H1 (cell line): ENCODE measurements at regions not wholly inside any gene's neighbourhood (a gene's known extent, or its start where the extent isn't known, plus 50 kb on each side); places are given as distances from the start of the nearest gene placed in this dataset.
A peak's percentile ranks its signal among the peaks of the same experiment; 100 is the strongest.

Experiments
- CTCF ChIA-PET: fragments of 300-600 bp; sonication (Branson Sonifier 250); formaldehyde crosslinking; loops from one replicate; lab custom pipeline; 2021; ENCODE audit not compliant: partially characterized antibody; lab: Charles Lee
- POLR2A ChIA-PET: fragments of 300-600 bp; sonication (Branson Sonifier 250); formaldehyde crosslinking; loops from one replicate; lab custom pipeline; 2021; ENCODE audit warnings: inconsistent platforms; ENCODE audit not compliant: partially characterized antibody; lab: Charles Lee
- DNase-seq, 2 experiments: peaks; one replicate each; pipeline versions ENCODE4 v3.0.0 to v3.0.0-alpha.2; 2010 to 2022; ENCODE audit warnings: low spot score in 2 of 2, low read depth in 1 of 2, mixed read lengths in 1 of 2
- FAIRE-seq: peaks from 2 replicates; lab custom pipeline; 2011; peaks lifted over from hg19 to GRCh38; lab: Jason Lieb, UNC
- H2AFZ ChIP-seq: 2 replicates; pipeline ENCODE4 v1.8.1; 2012; ENCODE audit warnings: low read length, inconsistent platforms
- H2AK5ac ChIP-seq: 2 replicates; pipeline ENCODE4 v1.6.1; 2013; ENCODE audit warnings: low read depth, low read length
- H2BK120ac ChIP-seq: replicated peaks from 2 replicates; pipeline ENCODE3; 2013; ENCODE audit warnings: low read depth, low read length, inconsistent platforms
- H2BK12ac ChIP-seq: 2 replicates; pipeline ENCODE4 v1.6.1; 2013; ENCODE audit warnings: low read depth, low read length
- H2BK15ac ChIP-seq: 2 replicates; pipeline ENCODE4 v1.6.1; 2013; ENCODE audit warnings: low read length
- H2BK20ac ChIP-seq: 2 replicates; pipeline ENCODE4 v1.6.1; 2013; ENCODE audit warnings: low read length
- H2BK5ac ChIP-seq: 2 replicates; pipeline ENCODE4 v1.6.1; 2013; ENCODE audit warnings: low read depth, low read length
- H3K14ac ChIP-seq: 2 replicates; pipeline ENCODE4 v1.6.1; 2013; ENCODE audit warnings: inconsistent platforms; ENCODE audit not compliant: insufficient read length
- H3K18ac ChIP-seq: 2 replicates; pipeline ENCODE4 v1.6.1; 2013; ENCODE audit warnings: low read length; ENCODE audit errors: extremely low read depth
- H3K23ac ChIP-seq: 2 replicates; pipeline ENCODE4 v1.6.1; 2013; ENCODE audit warnings: inconsistent platforms; ENCODE audit not compliant: insufficient read length
- H3K23me2 ChIP-seq: 2 replicates; pipeline ENCODE4 v1.6.1; 2013; ENCODE audit warnings: low read depth, low read length
- H3K27ac ChIP-seq: 2 replicates; pipeline ENCODE4 v1.6.1; 2011; ENCODE audit warnings: low read depth, low read length, inconsistent platforms
- H3K27me3 ChIP-seq, 4 experiments: replicated peaks in 1 of 4; 1 replicate in 1 of 4; 2 replicates in 3 of 4; pipeline versions ENCODE4 v1.6.1 to v1.8.1; 2011 to 2013; ENCODE audit warnings: low read length in 3 of 4, mild to moderate bottlenecking in 3 of 4, inconsistent platforms in 2 of 4, mixed read lengths in 2 of 4, moderate library complexity in 1 of 4; ENCODE audit not compliant: control insufficient read depth in 3 of 4, insufficient read depth in 3 of 4; ENCODE audit errors: extremely low read depth in 1 of 4
- H3K36me3 ChIP-seq, 4 experiments: 2 replicates each; pipeline versions ENCODE4 v1.6.1 to v1.8.1; 2011 to 2013; ENCODE audit warnings: mild to moderate bottlenecking in 4 of 4, low read length in 3 of 4, moderate library complexity in 2 of 4, control low read depth in 1 of 4, inconsistent platforms in 1 of 4; ENCODE audit not compliant: insufficient read depth in 4 of 4, control insufficient read depth in 2 of 4
- H3K4ac ChIP-seq: replicated peaks from 2 replicates; pipeline ENCODE3; 2013; ENCODE audit warnings: low read length, low read depth, mixed read lengths, inconsistent platforms; ENCODE audit not compliant: insufficient read length
- H3K4me1 ChIP-seq, 4 experiments: replicated peaks in 1 of 4; 1 replicate in 1 of 4; 2 replicates in 3 of 4; pipeline versions ENCODE4 v1.6.1 to v1.8.1; 2011 to 2013; ENCODE audit warnings: low read length in 3 of 4, inconsistent platforms in 2 of 4, mixed read lengths in 1 of 4; ENCODE audit not compliant: insufficient read depth in 4 of 4, control insufficient read depth in 3 of 4
- H3K4me2 ChIP-seq, 2 experiments: 2 replicates each; pipeline versions ENCODE4 v1.6.1 to v1.8.1; 2011 to 2013; ENCODE audit warnings: low read depth in 2 of 2, low read length in 2 of 2, control low read depth in 1 of 2, inconsistent platforms in 1 of 2, mild to moderate bottlenecking in 1 of 2; ENCODE audit not compliant: insufficient read depth in 1 of 2
- H3K4me3 ChIP-seq, 4 experiments: fragments of 200-600, 300-600 bp in 1 of 4; sonication (generic), shearing (Covaris generic), sonication (Bioruptor Twin) in 1 of 4; 2 replicates each; pipeline versions ENCODE4 v1.5.1 to v1.8.1; 2011 to 2016; ENCODE audit warnings: low read length in 4 of 4, low read depth in 3 of 4, control low read depth in 2 of 4, inconsistent platforms in 2 of 4, mild to moderate bottlenecking in 2 of 4, mixed read lengths in 1 of 4, moderate library complexity in 1 of 4; ENCODE audit not compliant: insufficient read depth in 2 of 4; ENCODE audit errors: extremely low read depth in 1 of 4
- H3K56ac ChIP-seq: replicated peaks from 2 replicates; pipeline ENCODE3; 2013; ENCODE audit warnings: low read depth, mild to moderate bottlenecking, mixed read lengths, low read length, inconsistent platforms; ENCODE audit not compliant: insufficient read length
- H3K79me1 ChIP-seq: 2 replicates; pipeline ENCODE4 v1.6.1; 2013; ENCODE audit warnings: low read depth, low read length, control low read depth
- H3K79me2 ChIP-seq, 2 experiments: 2 replicates each; pipeline versions ENCODE4 v1.6.1 to v1.8.1; 2012 to 2013; ENCODE audit warnings: low read length in 2 of 2, mild to moderate bottlenecking in 2 of 2, inconsistent platforms in 1 of 2; ENCODE audit not compliant: insufficient read depth in 2 of 2, control insufficient read depth in 1 of 2
- H3K9ac ChIP-seq, 4 experiments: replicated peaks in 1 of 4; 1 replicate in 1 of 4; 2 replicates in 3 of 4; pipeline versions ENCODE4 v1.6.1 to v1.8.1; 2011 to 2013; ENCODE audit warnings: low read depth in 3 of 4, low read length in 3 of 4, control low read depth in 2 of 4, mild to moderate bottlenecking in 2 of 4, moderate library complexity in 2 of 4, inconsistent platforms in 1 of 4; ENCODE audit errors: extremely low read depth in 1 of 4
- H3K9me3 ChIP-seq, 2 experiments: 2 replicates each; pipeline versions ENCODE4 v1.6.1 to v1.8.1; 2012 to 2013; ENCODE audit warnings: mild to moderate bottlenecking in 2 of 2, moderate library complexity in 2 of 2, control low read depth in 1 of 2, inconsistent platforms in 1 of 2, low read depth in 1 of 2, low read length in 1 of 2, mixed read lengths in 1 of 2; ENCODE audit not compliant: insufficient read depth in 2 of 2
- H4K20me1 ChIP-seq, 2 experiments: replicated peaks in 1 of 2; 2 replicates each; pipeline versions ENCODE3 to v1.8.1; 2011 to 2013; ENCODE audit warnings: inconsistent platforms in 2 of 2, low read length in 2 of 2, mild to moderate bottlenecking in 1 of 2; ENCODE audit not compliant: insufficient read depth in 2 of 2, control insufficient read depth in 1 of 2
- H4K5ac ChIP-seq: 2 replicates; pipeline ENCODE4 v1.6.1; 2013; ENCODE audit warnings: low read length, low read depth, mixed read lengths, inconsistent platforms; ENCODE audit not compliant: insufficient read length
- H4K8ac ChIP-seq: 2 replicates; pipeline ENCODE4 v1.8.0; 2013; ENCODE audit warnings: mild to moderate bottlenecking, moderate library complexity, low read length, inconsistent platforms; ENCODE audit not compliant: insufficient read depth; ENCODE audit errors: extremely low read depth
- H4K91ac ChIP-seq: replicated peaks from 2 replicates; pipeline ENCODE3; 2013; ENCODE audit warnings: low read length, mixed read lengths, inconsistent platforms; ENCODE audit not compliant: insufficient read length
- CEBPB ChIP-seq: IDR thresholded peaks from 2 replicates; pipeline ENCODE4 v1.6.1; 2012; ENCODE audit warnings: low read depth, low read length
- CHD2 ChIP-seq: IDR thresholded peaks from 2 replicates; pipeline ENCODE4 v1.6.1; 2012; ENCODE audit warnings: low read length, improper control_type of control experiment
- CTCF ChIP-seq, 3 experiments: IDR thresholded peaks; 1 replicate in 2 of 3; 2 replicates in 1 of 3; pipeline versions ENCODE4 v1.5.1 to v1.6.1; 2011; ENCODE audit warnings: low read length in 3 of 3, mild to moderate bottlenecking in 3 of 3, inconsistent platforms in 2 of 3, low read depth in 1 of 3, moderate library complexity in 1 of 3; ENCODE audit not compliant: insufficient read depth in 1 of 3; ENCODE audit errors: control extremely low read depth in 1 of 3
- EGR1 ChIP-seq: IDR thresholded peaks from 2 replicates; pipeline ENCODE4 v1.6.1; 2011; ENCODE audit warnings: low read depth, low read length, borderline replicate concordance
- JUN ChIP-seq: IDR thresholded peaks from 2 replicates; pipeline ENCODE4 v1.6.1; 2011; ENCODE audit warnings: low read depth, mild to moderate bottlenecking, improper control_type of control experiment, low read length
- PHF8 ChIP-seq: fragments of 200-600 bp; sonication (generic); conservative IDR thresholded peaks from 2 replicates; pipeline ENCODE4 v1.7.1; 2012; ENCODE audit warnings: low read depth, mild to moderate bottlenecking, inconsistent platforms, low read length, moderate library complexity
- POLR2A ChIP-seq, 2 experiments: IDR thresholded peaks; 1 replicate in 1 of 2; 2 replicates in 1 of 2; pipeline ENCODE4 v1.6.1; 2011; ENCODE audit warnings: low read depth in 2 of 2, low read length in 2 of 2, mild to moderate bottlenecking in 2 of 2; ENCODE audit errors: control extremely low read depth in 1 of 2
- RNF2 ChIP-seq: fragments of 200-900, 300-1000 bp; sonication (generic); IDR thresholded peaks from 2 replicates; pipeline ENCODE4 v1.7.1; 2016; ENCODE audit warnings: borderline replicate concordance, low read depth, mild to moderate bottlenecking, antibody characterized with exemption, low read length; ENCODE audit not compliant: poor library complexity, severe bottlenecking; ENCODE audit errors: missing control alignments
- SP4 ChIP-seq: IDR thresholded peaks from 2 replicates; pipeline ENCODE4 v1.6.1; 2012; ENCODE audit warnings: low read length, inconsistent platforms
- YY1 ChIP-seq: IDR thresholded peaks from 2 replicates; pipeline ENCODE4 v1.6.1; 2011; ENCODE audit warnings: low read depth, mild to moderate bottlenecking, low read length
- WGBS, 2 experiments: shearing (Covaris generic) in 1 of 2; methylation state at CpG; one replicate each; pipeline versions ENCODE4 v1.1.6 to v1.1.7; 2013 to 2015; ENCODE audit warnings: low lambda C conversion rate in 2 of 2, mixed read lengths in 2 of 2, inconsistent platforms in 1 of 2, low coverage in 1 of 2, missing lambda C conversion rate in 1 of 2; ENCODE audit not compliant: insufficient replicate concordance in 2 of 2, insufficient coverage in 1 of 2, insufficient read length in 1 of 2; ENCODE audit errors: extremely low coverage in 1 of 2, missing lambda C conversion rate in 1 of 2; 5-methylcytosine and 5-hydroxymethylcytosine counted together

DNA sequence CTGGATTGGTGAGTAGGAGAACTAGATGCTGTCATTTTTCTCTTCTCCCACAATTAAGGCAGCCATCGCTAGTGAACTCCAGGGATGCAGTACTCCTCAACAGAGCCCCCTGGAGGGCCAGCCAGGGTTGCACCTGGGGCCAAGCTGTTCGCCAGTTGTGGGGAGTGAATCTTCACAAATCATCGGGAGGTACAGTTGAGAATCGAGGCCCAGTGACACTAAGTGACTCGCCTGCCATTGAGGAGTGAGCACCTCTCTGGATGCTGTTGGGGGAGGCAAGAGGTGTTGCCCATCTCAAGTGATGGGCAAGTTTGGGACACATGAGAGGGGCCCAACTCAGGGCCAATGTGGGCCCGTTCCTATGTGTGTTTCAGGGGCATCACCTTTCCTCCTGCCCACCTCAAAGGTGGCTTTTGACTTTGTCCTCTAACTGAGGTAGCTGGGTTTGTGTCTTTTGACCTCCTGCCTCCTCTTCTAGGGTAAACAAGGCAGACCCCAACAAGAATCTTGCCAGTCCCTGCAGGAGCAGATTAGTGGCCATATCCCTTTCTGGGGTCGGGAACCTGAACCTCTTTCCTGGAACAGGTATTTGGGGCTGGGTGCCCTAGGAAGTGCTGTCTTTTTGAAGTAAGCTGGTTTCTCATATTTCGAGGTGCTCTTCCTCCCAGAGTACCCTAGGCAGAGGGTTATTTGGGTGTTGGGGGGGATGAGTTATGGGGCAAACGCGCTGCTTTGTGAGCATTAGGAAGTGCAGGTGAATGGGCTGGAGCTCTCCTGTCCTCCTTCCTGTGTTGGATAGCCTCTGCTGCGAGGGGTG, 181.2 kb downstream of the MACROH2A1 start:
- no peaks in the 10 kb centered on the region for H4K20me1 ChIP-seq
- H4K91ac ChIP-seq: no peak overlapping the region
- no peak overlapping the region for H3K14ac ChIP-seq
- H4K8ac ChIP-seq: no peak overlapping the region
- DNase-seq (peak in 1 of 2 experiments; percentile 61), FAIRE-seq (no peak)
- H3K9ac ChIP-seq: no peak overlapping the region
- no peak overlapping the region for H2AK5ac ChIP-seq
- no peak overlapping the region for H3K23ac ChIP-seq
- no peaks in the 10 kb centered on the region for H3K79me1 ChIP-seq
- H3K4ac ChIP-seq: no peak overlapping the region
- no peaks in the 10 kb centered on the region for H3K9me3 ChIP-seq
- POLR2A ChIA-PET: no interaction called here
- no peaks in the 10 kb centered on the region for H3K79me2 ChIP-seq
- peaks cover 0 to 3% (median 3%) of the 10 kb centered on the region in 4 experiments; a peak in 5 of 7 replicates for H3K4me1 ChIP-seq
- no peak overlapping the region for H2BK15ac ChIP-seq
- no peak overlapping the region for H4K5ac ChIP-seq
- H3K4me2 ChIP-seq: no peak overlapping the region
- H2BK120ac ChIP-seq: no peak overlapping the region
- H3K18ac ChIP-seq: no peak overlapping the region
- H3K23me2 ChIP-seq: no peaks in the 10 kb centered on the region
- no peak overlapping the region for H2BK12ac ChIP-seq
- no peak overlapping the region for H2BK5ac ChIP-seq
- no peak overlapping the region for H3K56ac ChIP-seq
- H3K36me3 ChIP-seq: no peaks in the 10 kb centered on the region
- H3K27me3 ChIP-seq: no peaks in the 10 kb centered on the region; a peak in 1 of 7 replicates
- 81% methylated on average over 10 of the region's 11 CpGs; no CpG with 5 or more reads in 1 of the 2 experiments for WGBS, 2 experiments
- no peak overlapping the region for H3K27ac ChIP-seq
- no peak overlapping the region for H2AFZ ChIP-seq
- H2BK20ac ChIP-seq: no peak overlapping the region
- no peak overlapping the region for H3K4me3 ChIP-seq
- CTCF ChIA-PET: interaction anchor here (0.7 to 3.5 kb wide), 12 partner anchors 9 to 109 kb away, joined by 3 to 19 read pairs (median 6); no protein-coding TSS in a partner anchor
- TF ChIP-seq CEBPB: no peak
- peak; percentile 42 to 46 (median 44) for TF ChIP-seq CTCF (IDR thresholded peaks at IDR 0.05; ENCODE audit: control extremely low read depth in 1 of 3, insufficient read depth in 1 of 3, low read depth in 1 of 3, low read length in 3 of 3)
- 0 out of 2 replicates have a peak, but pooled peaks have one; percentile 37 for TF ChIP-seq YY1
- TF ChIP-seq EGR1: no peak
- no peak for TF ChIP-seq PHF8
- TF ChIP-seq CHD2: no peak
- TF ChIP-seq RNF2: no peak
- TF ChIP-seq JUN: no peak
- TF ChIP-seq SP4: no peak
- no peak for TF ChIP-seq POLR2A (IDR thresholded peaks at IDR 0.05; ENCODE audit: control extremely low read depth in 1 of 2, low read depth in 2 of 2, low read length in 2 of 2)
